Fibroblast of lung (primary cell): ENCODE measurements at regions not wholly inside any gene's neighbourhood (a gene's known extent, or its start where the extent isn't known, plus 50 kb on each side); places are given as distances from the start of the nearest gene placed in this dataset.

Source experiments
- DNase-seq, 2 donors: peaks; one replicate each; pipeline versions ENCODE4 v3.0.0 to v3.0.0-alpha.2; 2010; ENCODE audit warnings: low read depth in 2 of 2
- H2AFZ ChIP-seq: 2 replicates; pipeline ENCODE4 v1.5.1; 2012; ENCODE audit warnings: low read length, control low read depth, inconsistent platforms
- H3K27ac ChIP-seq: 2 replicates; pipeline ENCODE4 v1.5.1; 2011; ENCODE audit warnings: low read length, control low read depth; ENCODE audit not compliant: insufficient read depth
- H3K27me3 ChIP-seq: 2 replicates; pipeline ENCODE4 v1.5.1; 2011; ENCODE audit warnings: mild to moderate bottlenecking, low read length; ENCODE audit not compliant: control insufficient read depth, insufficient read depth
- H3K36me3 ChIP-seq: 2 replicates; pipeline ENCODE4 v1.5.1; 2011; ENCODE audit warnings: low read length; ENCODE audit not compliant: control insufficient read depth, insufficient read depth
- H3K4me1 ChIP-seq: 2 replicates; pipeline ENCODE4 v1.5.1; 2011; ENCODE audit warnings: low read length; ENCODE audit not compliant: control insufficient read depth, insufficient read depth; ENCODE audit errors: extremely low read depth
- H3K4me2 ChIP-seq: 2 replicates; pipeline ENCODE4 v1.5.1; 2011; ENCODE audit warnings: low read length, control low read depth; ENCODE audit not compliant: insufficient read depth; ENCODE audit errors: extremely low read depth
- H3K4me3 ChIP-seq, 4 experiments: fragments of 200-600 bp in 1 of 4; sonication (generic) in 1 of 4; replicated peaks in 1 of 4; 2 replicates each; pipeline ENCODE4 v1.5.1; 2011 to 2016; ENCODE audit warnings: low read length in 4 of 4, low read depth in 3 of 4, mild to moderate bottlenecking in 3 of 4, control low read depth in 2 of 4, inconsistent platforms in 1 of 4, mixed read lengths in 1 of 4; ENCODE audit not compliant: insufficient read depth in 1 of 4; ENCODE audit errors: control extremely low read depth in 1 of 4
- H3K79me2 ChIP-seq: 2 replicates; pipeline ENCODE4 v1.5.1; 2012; ENCODE audit warnings: mild to moderate bottlenecking, low read length, inconsistent platforms; ENCODE audit not compliant: control insufficient read depth, insufficient read depth
- H3K9ac ChIP-seq: 2 replicates; pipeline ENCODE4 v1.5.1; 2011; ENCODE audit warnings: mild to moderate bottlenecking, low read length, control low read depth; ENCODE audit not compliant: insufficient read depth
- H3K9me3 ChIP-seq: 2 replicates; pipeline ENCODE4 v1.5.1; 2012; ENCODE audit warnings: low read depth, low read length; ENCODE audit not compliant: control insufficient read depth, insufficient read depth
- H4K20me1 ChIP-seq: 2 replicates; pipeline ENCODE4 v1.5.1; 2011; ENCODE audit warnings: low read length; ENCODE audit not compliant: control insufficient read depth, insufficient read depth; ENCODE audit errors: extremely low read depth
- EZH2 ChIP-seq: IDR thresholded peaks from 2 replicates; pipeline ENCODE4 v1.5.1; 2012; ENCODE audit warnings: low read length, control low read depth, mild to moderate bottlenecking; ENCODE audit errors: missing control alignments
- TF ChIP-seq, protein P1 (sequence below), 2 donors: IDR thresholded peaks in 1 of 2; conservative IDR thresholded peaks in 1 of 2; 1 replicate in 1 of 2; 2 replicates in 1 of 2; pipeline ENCODE4 v1.5.1; 2011 to 2012; ENCODE audit warnings: low read length in 2 of 2, control low read depth in 1 of 2, inconsistent platforms in 1 of 2, low read depth in 1 of 2, mild to moderate bottlenecking in 1 of 2

- no peak overlapping the region for H2AFZ ChIP-seq
- H3K79me2 ChIP-seq, result no peaks in the 10 kb centered on the region
- no peak overlapping the region for H3K4me3 ChIP-seq
- no peak overlapping the region for H3K27ac ChIP-seq
- no peaks in the 10 kb centered on the region for H3K27me3 ChIP-seq
- TF ChIP-seq, protein P1, sequence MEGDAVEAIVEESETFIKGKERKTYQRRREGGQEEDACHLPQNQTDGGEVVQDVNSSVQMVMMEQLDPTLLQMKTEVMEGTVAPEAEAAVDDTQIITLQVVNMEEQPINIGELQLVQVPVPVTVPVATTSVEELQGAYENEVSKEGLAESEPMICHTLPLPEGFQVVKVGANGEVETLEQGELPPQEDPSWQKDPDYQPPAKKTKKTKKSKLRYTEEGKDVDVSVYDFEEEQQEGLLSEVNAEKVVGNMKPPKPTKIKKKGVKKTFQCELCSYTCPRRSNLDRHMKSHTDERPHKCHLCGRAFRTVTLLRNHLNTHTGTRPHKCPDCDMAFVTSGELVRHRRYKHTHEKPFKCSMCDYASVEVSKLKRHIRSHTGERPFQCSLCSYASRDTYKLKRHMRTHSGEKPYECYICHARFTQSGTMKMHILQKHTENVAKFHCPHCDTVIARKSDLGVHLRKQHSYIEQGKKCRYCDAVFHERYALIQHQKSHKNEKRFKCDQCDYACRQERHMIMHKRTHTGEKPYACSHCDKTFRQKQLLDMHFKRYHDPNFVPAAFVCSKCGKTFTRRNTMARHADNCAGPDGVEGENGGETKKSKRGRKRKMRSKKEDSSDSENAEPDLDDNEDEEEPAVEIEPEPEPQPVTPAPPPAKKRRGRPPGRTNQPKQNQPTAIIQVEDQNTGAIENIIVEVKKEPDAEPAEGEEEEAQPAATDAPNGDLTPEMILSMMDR (conservative IDR thresholded peaks at IDR 0.05 in 1 of 2, IDR thresholded peaks at IDR 0.05 in 1 of 2; ENCODE audit: low read depth in 1 of 2, low read length in 2 of 2), result no peak
- no peak for TF ChIP-seq EZH2
- H3K36me3 ChIP-seq, result no peaks in the 10 kb centered on the region
- H4K20me1 ChIP-seq, result no peaks in the 10 kb centered on the region
- peaks cover 2% of the 10 kb centered on the region for H3K4me1 ChIP-seq
- peak overlapping the region; percentile 15 for H3K4me2 ChIP-seq
- no peak overlapping the region for H3K9ac ChIP-seq
- no peaks in the 10 kb centered on the region for H3K9me3 ChIP-seq
- peak in 1 of 2 donors; percentile 48 for DNase-seq
Observed at GRCh38 chr4:156607478-156607857, 364.1 kb downstream of the PDGFC start.

DNA sequence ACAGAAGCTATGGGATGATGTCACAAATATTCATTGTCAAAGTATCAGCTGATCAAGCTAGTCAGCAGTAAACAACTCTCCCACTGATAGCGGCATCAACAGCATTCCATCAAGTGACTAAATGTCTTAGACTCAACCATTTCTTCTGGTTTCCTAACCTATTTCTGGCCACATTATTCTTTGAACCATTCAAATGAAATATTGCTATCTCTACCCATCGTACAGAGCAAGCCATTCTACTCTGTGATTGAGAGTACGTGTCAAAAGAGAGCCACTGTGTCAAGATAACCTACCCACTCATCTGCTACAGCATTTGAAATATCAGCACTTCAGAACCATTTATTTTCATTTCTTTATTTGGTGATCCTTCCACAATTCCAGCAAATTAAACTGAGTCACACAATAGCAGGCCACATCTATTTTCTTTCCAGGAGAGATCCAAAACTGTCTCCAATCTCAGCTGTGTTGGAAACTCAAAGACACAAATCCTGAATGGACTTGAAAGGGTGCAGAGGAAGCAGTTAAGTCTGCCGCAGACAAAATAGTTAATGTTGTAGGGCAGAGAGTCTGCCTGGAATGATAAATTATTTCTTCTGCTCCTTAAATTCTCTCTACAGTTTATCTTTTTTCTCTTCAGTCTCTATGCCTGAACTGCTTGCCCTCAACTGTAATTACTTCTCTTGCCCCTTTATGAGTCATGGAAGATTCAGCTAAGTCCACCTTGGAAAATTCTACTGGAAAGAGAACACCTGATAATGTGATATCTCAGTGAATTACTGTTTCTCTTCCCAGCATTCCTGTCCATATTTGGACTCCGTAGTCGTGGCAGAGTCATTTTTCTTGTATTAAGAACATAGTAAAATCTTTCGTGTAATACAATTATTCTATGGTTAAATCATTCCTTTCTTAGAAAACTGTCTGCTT is 364.8 kb downstream of the PDGFC start:
- Histone ChIP-seq H3K4me3 (no peak overlapping the region), H3K36me3 (no peaks in the 10 kb centered on the region), H3K9ac (no peak overlapping the region), H2AFZ (no peak overlapping the region), H3K4me1 (peaks cover 2% of the 10 kb centered on the region), H3K9me3 (no peaks in the 10 kb centered on the region), H3K27me3 (no peaks in the 10 kb centered on the region), H3K27ac (no peak overlapping the region), H3K4me2 (peak overlapping the region; percentile 15), H4K20me1 (no peaks in the 10 kb centered on the region), H3K79me2 (no peaks in the 10 kb centered on the region)
- peak; percentile 18 to 99 for DNase-seq
- TF ChIP-seq, protein P1 (conservative IDR thresholded peaks at IDR 0.05 in 1 of 2, IDR thresholded peaks at IDR 0.05 in 1 of 2; ENCODE audit: low read depth in 1 of 2, low read length in 2 of 2), result no peak
- TF ChIP-seq EZH2, result no peak

- H3K27ac ChIP-seq, result peak overlapping the region; percentile 30
- no peaks in the 10 kb centered on the region for H4K20me1 ChIP-seq
- no peaks in the 10 kb centered on the region for H3K9me3 ChIP-seq
- peak; percentile 68 to 89 for DNase-seq
- H3K4me2 ChIP-seq, result peak overlapping the region; percentile 56
- H3K27me3 ChIP-seq, result no peaks in the 10 kb centered on the region
- no peaks in the 10 kb centered on the region for H3K4me1 ChIP-seq
- H3K36me3 ChIP-seq, result no peaks in the 10 kb centered on the region
- no peak overlapping the region for H3K9ac ChIP-seq
- no peak for TF ChIP-seq EZH2
- TF ChIP-seq, protein P1 (conservative IDR thresholded peaks at IDR 0.05 in 1 of 2, IDR thresholded peaks at IDR 0.05 in 1 of 2; ENCODE audit: low read depth in 1 of 2, low read length in 2 of 2), result no peak
- peak overlapping the region; percentile 30 for H2AFZ ChIP-seq
- no peaks in the 10 kb centered on the region for H3K79me2 ChIP-seq
- H3K4me3 ChIP-seq, result no peak overlapping the region
Observed at GRCh38 chr4:156598138-156598681, 373.4 kb downstream of the PDGFC start.
